HG03520 (cell line): ENCODE measurements at regions not wholly inside any gene's neighbourhood (a gene's known extent, or its start where the extent isn't known, plus 50 kb on each side); places are given as distances from the start of the nearest gene placed in this dataset.

Experiments
- ATAC-seq: cut with Tn5 transposase; IDR thresholded peaks from one replicate; pipeline ENCODE4 v1.9.1; 2021; ENCODE audit warnings: mild to moderate bottlenecking, moderate library complexity; ENCODE audit not compliant: unreplicated experiment

DNA sequence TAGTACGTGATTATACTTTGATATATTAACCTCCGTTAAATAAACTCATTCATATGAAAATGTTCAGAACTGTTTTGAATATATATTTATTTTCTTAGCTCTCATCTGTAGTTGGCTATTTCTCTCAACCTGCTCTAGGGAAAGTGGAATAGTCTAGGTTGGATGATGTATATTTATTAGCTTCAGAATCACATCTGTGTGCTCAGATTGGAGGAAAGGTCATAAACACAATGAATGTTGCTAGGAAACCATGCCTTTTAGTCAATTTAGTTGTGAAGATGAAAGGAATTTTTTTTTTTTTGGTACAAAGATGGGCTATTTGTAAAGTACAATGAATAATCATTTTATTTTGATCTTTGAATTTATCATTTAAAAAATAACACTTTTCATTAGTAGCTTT lies 439.1 kb downstream of the FOXG1 start:
- ATAC-seq, result no peak

DNA sequence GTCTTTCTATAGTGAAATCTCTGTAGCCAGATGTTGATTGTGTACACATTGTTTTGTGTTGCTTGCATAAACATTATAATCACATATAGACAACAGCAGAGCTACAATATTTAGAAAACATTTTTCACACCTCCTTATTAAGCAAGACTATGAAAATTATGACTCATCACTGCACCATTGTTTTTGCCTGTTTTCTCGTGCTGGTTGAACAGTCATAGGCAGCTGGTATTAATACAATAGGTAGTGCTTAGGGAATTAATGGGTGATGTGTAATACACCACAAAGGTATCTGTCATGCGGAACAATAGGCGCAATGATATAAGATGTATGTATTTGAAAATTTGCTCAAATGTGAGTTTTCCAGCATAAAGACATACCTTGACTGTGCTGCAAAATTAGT lies 449.3 kb downstream of the FOXG1 start:
- no peak for ATAC-seq

DNA sequence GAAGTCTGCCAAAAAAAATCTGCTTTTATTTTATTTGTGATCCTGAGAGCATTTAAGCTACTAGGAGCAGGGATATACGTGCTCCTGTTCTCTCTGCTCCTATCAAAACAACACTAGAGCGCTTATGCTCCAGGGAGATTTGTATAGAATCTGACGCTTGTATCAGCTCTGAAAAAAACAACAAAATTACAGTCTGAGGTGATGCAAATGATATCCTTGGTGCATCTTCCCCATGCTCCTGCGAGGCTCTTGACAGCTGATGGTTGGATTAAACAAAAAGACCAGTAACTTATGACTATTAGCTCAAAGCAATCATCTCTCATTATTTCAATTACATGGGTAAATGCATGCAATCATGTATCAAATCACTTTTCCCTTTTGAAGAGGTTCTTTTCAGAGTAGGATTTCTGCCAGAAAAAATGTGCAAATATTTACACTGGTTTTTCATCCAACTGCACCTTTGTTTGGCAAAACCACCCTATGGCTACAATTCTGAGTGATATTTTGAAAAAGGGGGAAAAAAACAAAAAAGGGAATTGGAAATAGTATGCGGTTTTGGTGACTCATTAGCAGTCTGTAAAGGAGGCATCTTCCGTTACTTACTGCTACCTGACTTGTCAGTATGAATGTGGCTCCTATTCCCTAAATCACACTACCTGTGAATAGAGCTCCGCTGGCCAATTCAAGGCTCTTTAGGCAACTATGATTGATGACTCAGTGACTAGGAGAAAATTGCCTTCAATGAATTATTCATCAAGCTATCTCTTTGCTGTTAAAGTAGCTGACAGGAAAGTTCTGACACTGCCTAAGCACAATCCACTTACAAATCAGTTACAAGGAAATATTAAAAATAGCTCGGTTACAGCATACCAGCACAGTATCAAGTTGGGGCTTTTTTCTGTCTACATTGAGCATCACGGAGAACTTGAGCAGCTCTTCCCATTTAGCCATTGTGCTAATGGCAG lies 450.0 kb downstream of the FOXG1 start:
- ATAC-seq, result no peak

DNA sequence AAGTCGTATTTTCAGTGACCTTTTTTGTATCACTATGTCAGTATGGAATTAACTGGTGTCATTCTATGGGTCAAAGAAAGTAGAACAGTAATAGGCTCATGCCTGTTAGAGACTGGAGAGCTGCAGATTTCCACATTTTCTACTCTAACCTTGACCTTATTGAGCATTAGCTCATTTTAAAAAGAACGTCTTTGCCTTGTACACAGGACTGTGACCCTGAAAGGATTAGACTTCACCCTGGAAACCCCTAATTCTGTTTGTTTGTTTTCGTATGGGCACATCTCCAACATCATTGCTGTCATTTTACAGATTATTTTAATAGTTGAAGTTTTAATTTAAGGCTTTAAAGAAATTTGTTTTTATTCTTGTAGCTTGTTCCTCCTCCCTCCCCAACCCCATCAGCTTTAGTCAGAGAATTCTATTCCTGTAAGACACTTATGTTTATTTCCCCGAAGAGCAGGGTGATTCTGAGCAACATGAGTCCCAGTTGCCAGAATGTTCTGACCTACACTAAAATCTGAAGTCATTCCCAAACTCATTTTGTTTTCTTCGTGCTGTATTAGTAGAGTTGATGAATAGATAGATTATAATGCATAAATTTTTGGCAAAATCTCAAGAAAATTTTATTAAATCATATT lies 451.3 kb downstream of the FOXG1 start:
- no peak for ATAC-seq

DNA sequence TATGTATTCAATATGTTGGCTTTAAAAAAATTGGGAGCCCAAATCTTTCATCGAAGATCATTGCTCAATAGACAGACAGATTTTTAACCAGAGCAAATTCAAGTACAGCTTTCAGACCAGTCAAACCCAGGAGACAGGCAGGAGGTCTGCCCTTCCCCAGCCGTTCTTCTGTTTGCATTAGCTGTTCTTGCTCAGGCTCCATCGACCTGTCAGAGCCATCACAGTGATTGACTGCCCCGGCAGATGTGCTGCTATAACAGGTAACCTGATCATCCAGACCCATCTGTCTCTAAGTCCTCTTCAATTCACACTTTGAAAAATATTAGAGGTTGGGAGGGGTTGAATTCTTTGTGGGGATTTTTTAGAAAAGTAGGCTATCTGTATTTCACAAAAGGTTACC lies 453.5 kb downstream of the FOXG1 start:
- ATAC-seq, result no peak

DNA sequence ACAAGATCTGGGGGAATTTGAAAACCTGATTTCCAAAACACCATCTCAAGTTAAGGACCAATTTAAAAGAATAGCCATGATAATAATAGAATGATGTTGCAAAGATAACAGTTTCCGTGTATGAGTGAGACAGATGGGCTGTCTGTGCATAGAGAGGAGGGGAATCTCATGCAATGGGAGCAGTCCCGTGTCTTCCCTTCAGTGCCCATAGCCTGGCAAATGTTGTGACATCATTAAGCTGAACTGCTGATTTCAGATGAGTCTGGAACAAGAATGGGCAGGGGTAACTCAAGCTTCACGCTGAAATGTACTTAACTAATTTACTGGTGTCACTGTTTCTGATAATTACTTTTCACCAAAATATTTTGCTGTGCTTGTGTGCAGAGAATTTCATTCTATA lies 454.0 kb downstream of the FOXG1 start:
- ATAC-seq, result no peak

DNA sequence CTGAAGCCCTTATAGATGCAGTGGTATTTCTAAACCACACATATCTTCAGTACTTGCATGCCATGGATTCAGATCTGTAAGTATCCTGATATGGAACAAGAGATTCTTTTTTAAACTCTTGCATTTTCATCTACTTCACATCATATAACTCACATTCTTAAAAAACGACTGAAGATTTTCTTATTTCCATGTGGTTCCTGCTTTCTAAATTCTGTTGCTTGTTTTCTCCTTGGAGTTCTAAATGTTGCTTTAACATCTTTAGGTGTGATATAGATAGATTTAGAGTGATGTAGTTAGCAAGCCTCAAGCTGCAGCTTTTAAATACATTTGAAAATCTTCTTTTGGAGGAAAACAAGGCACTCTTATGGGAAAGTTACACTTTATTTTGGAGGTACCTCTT lies 455.4 kb downstream of the FOXG1 start:
- ATAC-seq, result no peak

DNA sequence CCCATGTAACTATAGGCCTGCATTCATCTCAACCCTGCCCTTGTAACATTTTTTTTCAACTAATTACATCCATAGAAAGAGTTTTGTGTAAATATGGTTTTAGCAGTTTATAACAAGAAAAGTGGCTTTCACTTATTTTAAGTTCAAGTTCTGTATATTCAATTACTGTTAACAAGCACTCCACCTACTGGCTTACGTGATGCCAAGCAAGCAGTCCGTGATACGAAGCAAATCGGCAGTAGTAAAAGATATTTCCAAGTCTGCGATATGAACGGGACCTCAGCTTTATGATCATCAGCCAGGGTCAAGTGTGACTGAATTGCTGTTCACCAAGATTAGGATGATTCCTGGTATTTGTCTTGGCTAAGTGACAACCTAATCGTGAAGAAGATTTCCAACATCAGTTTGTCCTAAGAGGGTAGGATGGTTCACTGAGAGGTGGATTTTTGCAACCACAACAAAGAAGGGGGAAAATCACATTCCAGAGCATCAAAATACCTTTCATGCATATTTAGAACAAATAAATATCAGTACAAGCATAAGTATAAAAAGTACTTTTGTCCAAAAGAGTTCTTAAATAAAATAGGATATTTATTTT lies 456.2 kb downstream of the FOXG1 start:
- ATAC-seq, result no peak

DNA sequence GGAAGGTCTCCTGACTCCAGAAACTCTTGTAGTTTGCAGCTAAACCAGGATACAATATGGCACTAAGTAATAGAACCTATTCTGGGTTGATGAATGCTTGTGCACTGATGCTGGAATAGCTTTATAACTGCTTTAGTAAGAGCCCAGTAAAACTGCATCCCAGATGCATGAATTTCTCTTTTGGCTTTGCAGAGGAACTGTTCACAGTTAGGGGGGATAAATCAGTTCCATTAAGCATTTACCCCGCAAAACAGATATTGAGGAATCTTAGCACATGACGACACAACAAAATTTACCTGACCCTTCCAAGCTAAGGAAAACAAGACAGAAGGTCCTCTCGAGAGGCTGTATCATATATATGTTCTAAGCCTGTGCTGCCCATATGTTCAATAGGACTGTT lies 457.4 kb downstream of the FOXG1 start:
- no peak for ATAC-seq

DNA sequence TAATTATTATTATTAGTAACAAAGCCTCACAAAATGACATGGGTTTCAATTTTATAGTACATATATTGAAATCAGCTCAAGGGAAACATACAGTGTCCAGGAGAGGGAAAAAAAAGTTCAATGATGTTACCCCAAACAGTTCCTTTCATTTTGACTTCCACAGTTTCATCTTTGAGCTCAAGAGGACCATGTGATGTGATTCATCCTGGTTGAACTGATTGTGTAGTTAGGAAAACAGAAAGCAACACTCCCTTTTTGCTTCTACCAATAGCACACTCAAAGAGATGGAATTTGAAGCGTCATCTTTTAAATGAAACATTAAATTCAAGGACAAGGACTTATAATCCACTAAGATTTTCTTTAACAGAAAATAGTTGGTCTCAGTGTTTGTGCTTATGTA lies 461.0 kb downstream of the FOXG1 start:
- ATAC-seq, result no peak

DNA sequence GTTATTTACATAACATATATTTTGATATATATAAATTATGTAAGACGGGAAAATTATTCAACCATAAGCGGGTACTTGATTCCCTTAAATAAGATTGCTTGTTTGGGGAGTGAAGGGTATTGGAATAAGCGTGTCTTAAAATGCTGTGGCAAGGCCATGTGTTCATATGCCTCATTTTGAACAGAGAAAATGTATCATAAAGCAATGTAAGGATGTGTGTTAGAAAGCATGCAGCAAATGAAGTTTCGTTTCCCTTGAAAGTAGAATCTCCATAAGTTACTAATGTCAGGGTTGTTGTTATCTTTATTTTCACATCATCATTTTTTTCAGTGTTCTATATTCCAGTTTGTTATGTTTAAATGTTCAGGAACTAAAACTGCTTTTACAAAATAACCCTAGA lies 465.6 kb downstream of the FOXG1 start:
- ATAC-seq, result no peak

DNA sequence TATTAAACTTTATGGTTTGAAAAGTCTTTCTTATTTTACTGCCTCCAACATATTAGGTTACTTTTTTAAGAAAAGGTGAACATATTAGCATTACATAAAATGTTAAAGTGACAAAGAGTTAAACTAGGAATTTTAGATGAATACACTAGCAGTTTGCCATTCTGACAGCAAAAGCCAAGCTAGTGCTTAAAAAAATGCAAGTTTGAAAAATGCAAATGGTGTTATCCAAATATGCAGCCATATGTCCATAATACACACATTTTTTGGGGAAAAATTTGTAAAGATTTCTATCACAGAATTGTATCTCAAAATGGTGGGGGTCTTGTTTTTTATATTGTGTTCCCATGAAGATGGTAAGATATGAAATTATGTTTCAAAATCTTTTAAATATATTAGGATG lies 466.1 kb downstream of the FOXG1 start:
- ATAC-seq, result no peak

DNA sequence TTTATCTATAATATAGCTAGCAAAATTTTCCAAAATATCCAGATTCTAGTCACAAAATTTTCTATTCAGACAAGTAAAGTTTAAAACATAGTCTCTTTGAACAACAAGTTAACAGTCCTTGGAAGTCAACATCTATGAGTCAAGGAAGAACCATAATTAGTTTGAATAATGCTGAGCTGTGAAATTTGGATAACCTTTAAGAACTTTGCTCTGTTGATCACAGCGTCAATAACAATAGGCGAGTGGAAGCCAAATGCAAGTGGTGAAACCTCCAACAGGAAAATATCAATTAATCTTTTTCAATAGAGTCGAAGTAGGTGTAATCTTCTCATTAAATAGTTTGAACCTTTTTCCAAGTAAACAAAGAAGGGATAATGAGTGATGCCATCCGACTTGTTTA lies 466.6 kb downstream of the FOXG1 start:
- no peak for ATAC-seq

DNA sequence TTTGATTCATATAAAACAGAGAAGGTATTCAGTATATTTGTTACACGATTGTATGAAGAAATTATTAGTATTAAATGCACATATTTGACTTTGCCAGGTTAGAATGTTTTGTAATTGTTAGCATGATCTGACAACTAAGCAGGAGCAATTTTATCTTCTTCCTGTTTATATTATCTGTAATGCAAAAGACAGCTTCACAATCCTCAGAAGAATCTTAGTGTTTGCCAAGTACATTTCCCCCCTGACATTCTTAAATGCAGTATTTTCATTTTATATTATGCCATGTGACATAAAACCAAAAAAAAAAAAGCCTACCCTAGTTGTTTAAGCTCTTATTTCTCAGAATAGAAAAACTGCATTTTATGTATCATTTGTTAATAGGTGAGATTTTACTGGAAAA lies 469.4 kb downstream of the FOXG1 start:
- ATAC-seq, result no peak

DNA sequence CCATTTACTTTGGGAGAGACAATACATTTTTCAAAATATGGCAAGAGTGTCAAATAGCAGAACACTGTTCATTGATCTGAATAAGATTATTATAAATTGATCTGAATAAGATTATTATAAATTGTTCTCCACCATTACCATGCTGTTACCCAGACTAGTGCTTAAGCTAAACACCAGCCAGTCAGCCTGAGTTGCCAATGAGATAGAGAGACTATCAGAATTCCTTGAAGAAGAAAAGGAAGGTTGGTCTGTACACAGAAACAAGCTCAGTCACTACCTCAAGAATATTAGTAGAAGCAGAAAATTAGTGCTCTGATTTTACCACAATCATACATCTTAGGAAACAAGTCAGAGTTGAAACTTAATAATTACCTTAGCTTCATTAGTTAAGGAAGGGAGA lies 469.8 kb downstream of the FOXG1 start:
- no peak for ATAC-seq

DNA sequence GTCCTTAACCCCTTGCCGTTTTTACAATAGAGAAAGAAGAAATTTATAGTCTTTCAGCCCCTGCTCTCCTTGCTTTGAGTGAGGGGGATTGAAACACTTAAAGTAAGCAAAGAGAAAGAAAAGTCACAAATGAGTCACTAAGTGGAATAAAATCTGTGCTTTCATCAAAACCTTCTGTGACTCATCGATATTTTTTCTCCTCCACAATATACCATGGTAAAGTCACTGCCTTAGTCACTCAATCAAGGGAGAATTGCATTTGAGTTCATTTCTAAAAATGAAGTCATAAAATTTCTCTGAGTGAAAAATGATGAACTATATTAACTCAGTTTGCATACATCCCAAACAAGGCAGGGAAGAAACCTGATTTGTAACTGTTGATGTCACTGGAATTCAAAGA lies 470.3 kb downstream of the FOXG1 start:
- no peak for ATAC-seq

DNA sequence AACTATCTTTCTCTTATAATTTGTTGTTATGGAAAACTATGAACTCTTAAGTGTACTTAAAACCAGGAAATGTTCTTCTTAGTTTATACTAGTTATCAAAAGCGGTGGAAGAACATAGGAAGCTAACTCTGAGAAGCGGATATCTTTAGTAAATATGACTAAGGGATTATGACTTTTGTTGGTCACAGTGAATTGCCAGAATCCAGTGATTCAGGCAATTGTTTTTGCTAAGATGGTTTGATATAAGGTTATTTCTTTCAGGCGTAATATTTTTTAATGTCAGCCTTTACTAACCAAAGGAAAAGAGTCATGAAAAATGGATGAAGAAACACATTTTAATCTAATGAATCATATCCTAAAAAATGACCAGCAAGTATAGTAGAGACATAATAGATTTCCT lies 473.5 kb downstream of the FOXG1 start:
- ATAC-seq, result no peak

DNA sequence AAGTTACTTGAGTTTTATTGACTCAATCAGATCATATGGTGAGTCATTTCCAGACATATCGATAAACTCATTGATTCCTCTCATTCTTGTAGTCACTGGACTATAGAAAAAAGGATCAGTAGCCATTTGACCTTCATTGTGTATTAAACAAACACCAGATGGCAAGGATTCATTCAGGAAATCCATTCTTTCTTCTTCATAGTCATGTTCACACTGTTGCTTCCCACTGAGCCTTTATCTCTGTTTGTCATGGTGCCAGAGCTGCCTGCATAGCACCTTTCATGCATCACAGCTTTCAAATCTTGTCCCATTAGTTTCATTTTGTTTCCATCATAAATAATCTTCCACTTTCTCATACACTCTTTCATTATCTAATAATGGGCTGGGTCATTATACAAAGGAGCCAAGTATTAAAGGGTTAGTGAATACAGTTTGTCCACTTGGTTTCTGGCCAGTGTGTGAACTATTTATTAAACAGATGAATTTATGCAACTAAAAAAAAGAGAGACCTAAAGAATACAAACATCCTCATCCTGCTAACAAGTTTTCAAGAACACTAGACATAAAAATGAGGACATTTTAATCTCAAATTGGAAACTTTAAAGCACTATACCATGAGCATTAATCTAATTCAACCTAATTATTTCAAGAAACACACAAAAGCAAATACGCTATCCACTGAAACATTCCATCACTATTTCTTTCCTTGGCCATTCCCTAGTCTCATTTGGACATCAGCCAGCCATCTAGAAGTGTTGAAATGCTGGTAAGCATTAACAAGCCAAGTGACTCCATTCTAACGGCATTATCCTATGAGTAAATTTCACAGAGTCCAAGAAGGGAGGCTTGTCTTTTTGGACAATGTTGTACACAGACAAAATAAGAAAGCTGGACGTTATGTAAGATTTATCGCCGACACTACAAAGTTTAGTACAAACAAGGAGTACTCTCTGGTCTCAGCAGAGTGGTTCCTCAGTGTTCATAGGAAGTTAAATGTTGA lies 476.5 kb downstream of the FOXG1 start:
- ATAC-seq, result no peak

DNA sequence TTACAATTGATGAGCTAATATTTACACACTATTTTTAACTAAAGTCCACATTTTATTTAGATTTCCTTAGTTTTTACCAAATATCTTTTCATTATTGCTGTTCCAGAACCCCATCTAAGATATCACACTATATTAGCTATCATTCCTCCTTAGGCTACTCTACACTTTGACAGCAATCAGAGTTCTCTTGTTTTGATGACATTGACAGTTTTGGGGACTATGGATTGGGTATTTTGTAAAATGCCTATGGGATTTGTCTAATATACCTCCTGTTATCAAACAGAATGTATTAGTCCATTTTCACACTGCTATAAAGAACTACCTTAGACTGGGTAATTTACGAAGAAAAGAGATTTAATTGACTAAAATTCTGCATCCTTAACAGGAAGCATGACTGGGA lies 489.1 kb downstream of the FOXG1 start:
- no peak for ATAC-seq

DNA sequence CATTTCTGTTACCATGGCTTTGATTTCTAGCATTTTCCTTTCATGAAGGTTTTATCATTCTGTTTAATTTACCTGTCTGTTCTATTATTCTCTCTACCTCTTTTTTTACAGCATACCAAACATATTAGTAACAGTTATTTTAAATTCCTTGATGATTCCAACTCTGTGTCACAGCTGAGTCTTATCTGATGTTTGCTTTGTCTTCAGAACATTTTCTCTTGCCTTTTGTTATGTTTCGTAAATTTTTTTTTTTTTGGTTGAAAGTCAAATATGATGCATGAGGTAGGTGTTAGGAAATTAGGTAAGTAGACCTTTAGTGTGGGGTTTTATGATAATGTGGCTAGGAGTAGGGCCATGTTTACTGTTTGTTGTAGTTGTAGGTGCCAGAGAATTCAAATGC lies 496.4 kb downstream of the FOXG1 start:
- no peak for ATAC-seq

DNA sequence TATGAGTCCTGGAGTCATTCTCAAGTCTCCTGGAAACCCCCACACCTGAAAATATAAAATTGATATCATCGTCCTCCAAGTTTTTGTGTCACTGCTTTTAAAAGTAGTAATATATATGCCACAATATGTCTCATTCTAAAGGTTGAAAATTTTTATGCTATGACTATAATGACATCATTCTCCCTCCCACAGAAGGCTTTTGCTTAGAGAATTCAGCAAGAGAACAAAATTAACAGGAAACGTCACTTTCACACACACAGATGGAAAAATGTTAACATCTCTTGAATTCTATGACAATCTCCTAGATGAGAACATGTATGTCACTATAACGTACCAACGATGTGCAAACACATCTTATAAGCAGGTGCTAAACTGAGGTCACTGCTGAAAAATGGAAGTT lies 498.3 kb downstream of the FOXG1 start:
- ATAC-seq, result no peak
